ENCODE measurements at regions not wholly inside any gene's neighbourhood (a gene's known extent, or its start where the extent isn't known, plus 50 kb on each side); places are given as distances from the start of the nearest gene placed in this dataset.

GRCh38 chr5:41670854-41671479 is 160.6 kb upstream of the PLCXD3 start:
- BruUV-seq (replicated peaks) = no TSS peak
- ChIA-PET CTCF (no interaction called here), POLR2A (no interaction called here)
- peaks cover 8% of the 10 kb centered on the region for H3K9me3 Mint-ChIP-seq (ENCODE audit: unreplicated experiment)
- no peaks in the 10 kb centered on the region for H3K27me3 Mint-ChIP-seq (ENCODE audit: insufficient read depth, unreplicated experiment)
- no peak overlapping the region for H3K27ac Mint-ChIP-seq (ENCODE audit: low read depth, unreplicated experiment)
- DNase-seq (ENCODE audit: unreplicated experiment) = no peak
- intact Hi-C loops (cut with micrococcal nuclease) = no loop called here
- no peak overlapping the region for H3K4me3 Mint-ChIP-seq (ENCODE audit: unreplicated experiment)
- TF ChIP-seq, protein P1, sequence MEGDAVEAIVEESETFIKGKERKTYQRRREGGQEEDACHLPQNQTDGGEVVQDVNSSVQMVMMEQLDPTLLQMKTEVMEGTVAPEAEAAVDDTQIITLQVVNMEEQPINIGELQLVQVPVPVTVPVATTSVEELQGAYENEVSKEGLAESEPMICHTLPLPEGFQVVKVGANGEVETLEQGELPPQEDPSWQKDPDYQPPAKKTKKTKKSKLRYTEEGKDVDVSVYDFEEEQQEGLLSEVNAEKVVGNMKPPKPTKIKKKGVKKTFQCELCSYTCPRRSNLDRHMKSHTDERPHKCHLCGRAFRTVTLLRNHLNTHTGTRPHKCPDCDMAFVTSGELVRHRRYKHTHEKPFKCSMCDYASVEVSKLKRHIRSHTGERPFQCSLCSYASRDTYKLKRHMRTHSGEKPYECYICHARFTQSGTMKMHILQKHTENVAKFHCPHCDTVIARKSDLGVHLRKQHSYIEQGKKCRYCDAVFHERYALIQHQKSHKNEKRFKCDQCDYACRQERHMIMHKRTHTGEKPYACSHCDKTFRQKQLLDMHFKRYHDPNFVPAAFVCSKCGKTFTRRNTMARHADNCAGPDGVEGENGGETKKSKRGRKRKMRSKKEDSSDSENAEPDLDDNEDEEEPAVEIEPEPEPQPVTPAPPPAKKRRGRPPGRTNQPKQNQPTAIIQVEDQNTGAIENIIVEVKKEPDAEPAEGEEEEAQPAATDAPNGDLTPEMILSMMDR (IDR thresholded peaks at IDR 0.05; ENCODE audit: unreplicated experiment) = no peak
- H3K36me3 Mint-ChIP-seq (ENCODE audit: insufficient read depth, unreplicated experiment) = no peaks in the 10 kb centered on the region
- H3K4me1 Mint-ChIP-seq (ENCODE audit: insufficient read depth, unreplicated experiment) = no peaks in the 10 kb centered on the region

- Mint-ChIP-seq H3K4me3 (ENCODE audit: unreplicated experiment) (no peak overlapping the region), H3K36me3 (ENCODE audit: insufficient read depth, unreplicated experiment) (no peaks in the 10 kb centered on the region), H3K4me1 (ENCODE audit: insufficient read depth, unreplicated experiment) (no peaks in the 10 kb centered on the region), H3K27me3 (ENCODE audit: insufficient read depth, unreplicated experiment) (no peaks in the 10 kb centered on the region), H3K27ac (ENCODE audit: low read depth, unreplicated experiment) (no peak overlapping the region), H3K9me3 (ENCODE audit: unreplicated experiment) (peaks cover 8% of the 10 kb centered on the region)
- no TSS peak for BruUV-seq (replicated peaks)
- ChIA-PET CTCF (no interaction called here), POLR2A (no interaction called here)
- intact Hi-C loops (cut with micrococcal nuclease) = no loop called here
- TF ChIP-seq, protein P1 (IDR thresholded peaks at IDR 0.05; ENCODE audit: unreplicated experiment) = no peak
- no peak for DNase-seq (ENCODE audit: unreplicated experiment)
Measured at GRCh38 chr5:41670216-41670615, 159.8 kb upstream of the PLCXD3 start.

DNA sequence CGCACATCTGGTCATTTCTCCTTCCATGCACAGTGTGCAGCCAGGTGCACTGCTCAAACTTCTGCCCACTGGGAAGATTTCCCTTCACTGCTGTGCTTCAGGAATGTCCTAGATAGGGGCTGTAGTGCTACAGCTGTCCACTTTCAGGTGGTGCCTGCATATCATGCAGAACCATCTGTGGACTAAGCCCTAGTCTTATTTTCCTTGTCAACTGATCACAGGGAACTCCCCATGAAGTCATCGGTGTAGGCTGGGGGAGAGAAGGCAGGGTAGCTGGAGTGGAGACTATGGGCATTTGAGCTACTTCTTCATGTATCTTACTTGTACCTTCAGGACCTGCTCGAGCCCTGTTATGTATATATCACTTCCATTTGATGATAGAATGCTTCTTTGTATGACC is 150.9 kb upstream of the PLCXD3 start:
- Mint-ChIP-seq H3K36me3 (ENCODE audit: insufficient read depth, unreplicated experiment) (no peaks in the 10 kb centered on the region), H3K4me3 (ENCODE audit: unreplicated experiment) (no peak overlapping the region), H3K4me1 (ENCODE audit: insufficient read depth, unreplicated experiment) (no peaks in the 10 kb centered on the region), H3K27me3 (ENCODE audit: insufficient read depth, unreplicated experiment) (no peaks in the 10 kb centered on the region), H3K27ac (ENCODE audit: low read depth, unreplicated experiment) (no peak overlapping the region), H3K9me3 (ENCODE audit: unreplicated experiment) (no peaks in the 10 kb centered on the region)
- DNase-seq (ENCODE audit: unreplicated experiment) = no peak
- ChIA-PET POLR2A (no interaction called here), CTCF (no interaction called here)
- intact Hi-C loops (cut with micrococcal nuclease) = no loop called here
- TF ChIP-seq, protein P1 (IDR thresholded peaks at IDR 0.05; ENCODE audit: unreplicated experiment) = no peak
- no TSS peak for BruUV-seq (replicated peaks)

DNA sequence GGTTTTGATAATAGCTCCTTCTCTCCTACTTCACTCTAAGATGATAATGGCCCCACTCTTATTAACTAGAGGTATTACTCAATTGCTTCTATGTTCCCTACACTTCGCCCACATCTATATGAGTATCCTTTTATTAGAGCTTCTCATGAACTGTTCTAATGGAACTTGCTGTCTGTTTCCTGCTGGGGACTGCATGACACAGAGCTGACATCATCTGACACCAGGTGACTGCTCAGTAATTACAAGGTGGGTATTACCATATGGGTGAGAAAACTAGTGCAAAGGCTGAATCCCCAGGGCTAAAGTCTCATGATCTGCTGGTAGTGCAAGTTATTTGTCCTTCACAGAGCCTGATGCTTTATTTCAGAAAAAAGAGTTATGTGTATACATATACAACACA is 146.2 kb upstream of the PLCXD3 start:
- DNase-seq (ENCODE audit: unreplicated experiment) = no peak

More for the DNA sequence above, 146.2 kb upstream of the PLCXD3 start:
- POLR2A ChIA-PET = interaction anchor here (0.5 to 0.6 kb wide), 2 partner anchors 463 to 746 kb away, joined by 3 read pairs; no protein-coding TSS in a partner anchor
- no peaks in the 10 kb centered on the region for H3K27me3 Mint-ChIP-seq (ENCODE audit: insufficient read depth, unreplicated experiment)
- intact Hi-C loops (cut with micrococcal nuclease) = no loop called here
- H3K9me3 Mint-ChIP-seq (ENCODE audit: unreplicated experiment) = peaks cover 7% of the 10 kb centered on the region
- no TSS peak for BruUV-seq (replicated peaks)
- H3K4me3 Mint-ChIP-seq (ENCODE audit: unreplicated experiment) = no peak overlapping the region
- no peaks in the 10 kb centered on the region for H3K36me3 Mint-ChIP-seq (ENCODE audit: insufficient read depth, unreplicated experiment)
- CTCF ChIA-PET = interaction anchor here (0.5 to 0.6 kb wide), 2 partner anchors 368 to 386 kb away, joined by 3 read pairs; no protein-coding TSS in a partner anchor
- H3K4me1 Mint-ChIP-seq (ENCODE audit: insufficient read depth, unreplicated experiment) = no peaks in the 10 kb centered on the region
- TF ChIP-seq, protein P1 (IDR thresholded peaks at IDR 0.05; ENCODE audit: unreplicated experiment) = no peak
- no peak overlapping the region for H3K27ac Mint-ChIP-seq (ENCODE audit: low read depth, unreplicated experiment)

All from MCF 10A (cell line).